Right forelimb (tissue), 1 donor: ENCODE measurements at regions not wholly inside any gene's neighbourhood (a gene's known extent, or its start where the extent isn't known, plus 50 kb on each side); places are given as distances from the start of the nearest gene placed in this dataset.

Experiments used
- DNase-seq: peaks from one replicate; pipeline ENCODE4 v3.0.0-alpha.2; 2018

GRCh38 chr11:119982517-119983239 is 155.2 kb downstream of the TRIM29 start:
- no peak for DNase-seq

- no peak for DNase-seq
These were observed 157.5 kb downstream of the TRIM29 start for GRCh38 chr11:119980431-119980830.

- no peak for DNase-seq
These were observed 158.2 kb downstream of the TRIM29 start for GRCh38 chr11:119979701-119980100.

GRCh38 chr11:119978696-119979095 is 159.2 kb downstream of the TRIM29 start:
- DNase-seq = no peak

- DNase-seq = no peak
These were observed 160.0 kb downstream of the TRIM29 start for GRCh38 chr11:119977881-119978280.

- DNase-seq = no peak
These were observed 160.4 kb downstream of the TRIM29 start for GRCh38 chr11:119977561-119977860.

GRCh38 chr11:119976805-119977560 is 160.9 kb downstream of the TRIM29 start:
- DNase-seq = no peak

- DNase-seq = peak; percentile 66
These were observed 162.3 kb downstream of the TRIM29 start for GRCh38 chr11:119975561-119976152.

GRCh38 chr11:119974467-119974866 is 163.4 kb downstream of the TRIM29 start:
- no peak for DNase-seq

- no peak for DNase-seq
These were observed 163.9 kb downstream of the TRIM29 start for GRCh38 chr11:119974051-119974450.

- no peak for DNase-seq
These were observed 165.6 kb downstream of the TRIM29 start for GRCh38 chr11:119972281-119972680.

- no peak for DNase-seq
These were observed 167.2 kb downstream of the TRIM29 start for GRCh38 chr11:119970555-119971304.

- DNase-seq = no peak
These were observed 173.5 kb downstream of the TRIM29 start for GRCh38 chr11:119964136-119965025.

GRCh38 chr11:119957951-119958350 is 180.0 kb downstream of the TRIM29 start:
- no peak for DNase-seq

GRCh38 chr11:119952441-119952840 is 185.5 kb downstream of the TRIM29 start:
- no peak for DNase-seq

GRCh38 chr11:119943298-119943655 is 194.6 kb downstream of the TRIM29 start:
- DNase-seq = no peak

- DNase-seq = no peak
These were observed 195.2 kb downstream of the TRIM29 start for GRCh38 chr11:119942583-119943297.

GRCh38 chr11:119941636-119942411 is 196.1 kb downstream of the TRIM29 start:
- no peak for DNase-seq

GRCh38 chr11:119941171-119941570 is 196.7 kb downstream of the TRIM29 start:
- DNase-seq = no peak

- no peak for DNase-seq
These were observed 197.4 kb downstream of the TRIM29 start for GRCh38 chr11:119940401-119940976.

- no peak for DNase-seq
These were observed 200.5 kb downstream of the TRIM29 start for GRCh38 chr11:119937412-119937811.
